NCI-H2196 treated with DMSO at 0.1 percent for 48 hours (cell line): ENCODE measurements at regions not wholly inside any gene's neighbourhood (a gene's known extent, or its start where the extent isn't known, plus 50 kb on each side); places are given as distances from the start of the nearest gene placed in this dataset.

ENCODE experiments used
- DNase-seq: peaks from one replicate; lab custom pipeline; 2025; ENCODE audit not compliant: unreplicated experiment; lab: John Stamatoyannopoulos, UW

- DNase-seq, result no peak
Observed at GRCh38 chr2:193332941-193333340, 1138.2 kb upstream of the TMEFF2 start.

DNA sequence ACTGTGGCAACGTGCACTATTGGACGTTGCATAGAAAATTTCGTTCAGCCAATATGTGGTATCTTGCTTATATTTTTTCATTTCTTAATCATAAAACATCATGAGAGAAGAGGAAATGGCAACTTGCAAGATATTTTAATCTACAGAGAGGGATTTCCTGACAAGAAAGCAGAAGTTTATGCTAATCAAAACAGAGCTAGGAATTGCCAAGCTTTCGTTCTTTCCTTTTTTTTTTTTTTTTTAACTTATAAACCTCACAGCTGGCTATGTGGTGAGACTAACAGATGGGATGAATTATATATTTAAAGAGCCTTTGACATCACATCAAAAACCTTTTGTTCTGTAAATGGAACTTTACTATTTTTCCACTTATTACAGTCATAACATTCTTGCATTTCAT lies 1136.9 kb upstream of the TMEFF2 start:
- no peak for DNase-seq

DNA sequence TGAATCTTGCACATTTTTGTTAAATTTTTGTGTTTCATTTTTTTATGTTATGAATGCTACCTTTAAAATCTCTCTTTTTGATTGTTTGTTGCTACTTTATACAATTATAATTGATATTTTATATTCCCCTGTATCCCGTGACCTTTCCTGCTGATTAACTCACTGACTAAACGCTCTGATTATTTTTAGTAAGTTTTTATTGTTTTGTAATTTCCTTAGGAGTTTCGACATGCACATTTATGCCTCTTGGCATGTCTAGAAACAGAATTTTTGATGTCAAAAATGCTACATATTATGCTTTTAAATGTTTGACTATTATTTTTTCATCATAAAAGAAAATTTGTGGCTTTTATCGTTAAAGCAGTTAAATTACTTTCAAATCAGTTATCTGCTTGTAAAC lies 1131.6 kb upstream of the TMEFF2 start:
- DNase-seq, result no peak

DNA sequence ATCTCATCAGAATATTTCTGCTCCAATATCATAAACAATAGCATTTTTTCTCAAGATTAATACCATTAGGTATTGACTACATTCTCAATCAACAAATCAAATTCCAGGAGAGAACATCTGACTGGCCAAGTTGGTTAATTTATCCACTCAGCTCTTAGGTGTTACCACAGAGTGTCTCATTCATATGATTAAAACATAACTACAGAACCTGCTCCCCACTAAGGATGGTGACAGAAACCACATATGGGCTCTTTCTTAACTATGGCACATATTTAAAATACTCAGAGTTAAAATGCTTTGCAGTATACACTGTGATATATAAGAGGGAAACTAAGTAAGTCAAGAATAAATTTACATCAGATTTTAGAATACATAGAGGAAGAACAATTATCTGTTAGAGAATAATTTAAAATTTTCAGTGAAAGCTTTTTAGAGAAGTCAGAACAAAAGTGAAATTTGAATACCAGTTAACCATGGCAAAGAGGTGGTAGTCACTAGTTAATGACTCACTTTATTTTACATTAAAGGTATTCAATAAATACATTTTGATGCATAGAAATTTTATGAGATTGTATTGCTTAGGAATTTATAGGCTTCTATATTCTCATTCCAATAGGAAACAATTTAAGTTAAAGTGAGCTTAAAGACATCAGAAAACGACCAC lies 1120.8 kb upstream of the TMEFF2 start:
- DNase-seq, result no peak

- DNase-seq, result no peak
Observed at GRCh38 chr2:193303464-193303863, 1108.7 kb upstream of the TMEFF2 start.

DNA sequence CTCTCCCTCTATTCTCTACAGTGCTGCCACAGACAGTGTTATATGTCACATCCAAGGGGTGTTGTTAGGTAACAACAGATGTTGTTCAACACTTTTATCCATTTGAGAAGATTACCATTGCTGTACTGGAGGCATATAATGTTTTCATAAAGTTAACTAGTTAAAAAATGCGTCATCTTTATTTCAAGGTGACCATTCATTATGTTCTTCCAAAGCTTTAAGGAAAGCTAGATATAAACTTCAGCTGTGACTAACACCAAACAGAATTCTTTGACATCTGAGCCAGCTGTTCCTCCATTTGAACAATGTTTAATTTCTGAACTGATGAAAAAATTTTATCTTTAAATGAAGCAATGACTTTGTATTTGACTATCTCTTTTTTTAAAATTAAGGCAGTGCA lies 1099.6 kb upstream of the TMEFF2 start:
- DNase-seq, result no peak

GRCh38 chr2:193279361-193279760 lies 1084.6 kb upstream of the TMEFF2 start:
- DNase-seq, result no peak

DNA sequence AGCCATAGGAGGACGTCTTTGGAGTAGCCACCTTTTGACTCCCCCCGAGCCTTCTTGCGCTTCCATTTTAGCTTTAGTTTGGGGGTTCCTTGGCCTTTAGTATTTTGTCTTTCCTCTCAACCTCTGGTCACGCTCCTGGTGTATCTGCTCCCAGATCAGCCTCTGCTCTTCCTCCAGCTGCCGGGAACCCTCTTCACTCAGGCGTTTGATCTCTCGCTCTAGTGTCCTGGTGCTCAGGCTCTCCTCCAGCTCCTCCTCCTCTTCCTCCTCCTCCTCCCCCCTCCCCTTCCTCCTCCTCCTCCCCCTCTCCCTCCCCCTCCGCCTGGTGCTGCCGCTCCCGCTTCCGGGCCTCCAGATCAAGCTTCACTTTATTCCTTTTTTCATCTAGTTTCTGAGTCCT lies 1082.3 kb upstream of the TMEFF2 start:
- DNase-seq, result no peak

DNA sequence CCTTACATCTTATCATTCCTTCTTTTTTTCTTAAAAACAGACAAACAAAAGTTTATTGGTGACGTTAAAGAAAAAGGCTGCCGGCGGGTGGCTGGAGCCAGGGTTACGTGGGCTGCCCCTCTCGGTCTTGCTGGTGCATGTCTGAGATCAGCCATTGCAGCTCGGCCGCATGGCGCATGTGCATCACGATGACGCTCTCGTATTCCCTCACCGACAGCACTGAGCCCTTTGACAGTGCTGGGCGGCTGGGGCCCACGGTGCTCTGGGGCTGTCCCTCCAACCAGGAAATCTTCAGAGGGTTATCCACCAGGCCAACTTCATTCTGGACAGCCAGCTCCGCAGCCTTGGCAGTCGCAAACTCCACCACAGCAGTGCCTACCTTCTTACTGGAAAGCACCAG lies 1081.8 kb upstream of the TMEFF2 start:
- no peak for DNase-seq

- no peak for DNase-seq
Observed at GRCh38 chr2:193276069-193276468, 1081.3 kb upstream of the TMEFF2 start.

GRCh38 chr2:193272011-193272410 lies 1077.3 kb upstream of the TMEFF2 start:
- DNase-seq, result no peak

DNA sequence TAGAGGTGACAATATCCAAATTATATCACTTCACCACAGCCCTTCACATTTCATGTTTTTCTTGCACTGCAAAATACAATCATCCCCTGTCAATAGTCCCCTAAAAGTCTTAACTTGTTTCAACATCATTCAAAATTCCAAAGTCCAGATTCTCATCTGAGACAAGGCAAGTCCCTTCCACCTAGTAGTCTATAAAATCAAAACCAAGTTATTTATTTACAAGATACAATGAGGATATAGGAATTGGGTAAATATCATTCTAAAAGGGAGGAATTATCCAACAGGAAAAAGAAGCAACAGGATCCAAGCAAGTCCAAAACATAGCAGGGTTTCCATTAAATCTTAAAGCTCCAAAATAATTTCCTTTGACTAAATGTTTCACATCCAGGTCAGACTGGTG lies 1076.1 kb upstream of the TMEFF2 start:
- no peak for DNase-seq

DNA sequence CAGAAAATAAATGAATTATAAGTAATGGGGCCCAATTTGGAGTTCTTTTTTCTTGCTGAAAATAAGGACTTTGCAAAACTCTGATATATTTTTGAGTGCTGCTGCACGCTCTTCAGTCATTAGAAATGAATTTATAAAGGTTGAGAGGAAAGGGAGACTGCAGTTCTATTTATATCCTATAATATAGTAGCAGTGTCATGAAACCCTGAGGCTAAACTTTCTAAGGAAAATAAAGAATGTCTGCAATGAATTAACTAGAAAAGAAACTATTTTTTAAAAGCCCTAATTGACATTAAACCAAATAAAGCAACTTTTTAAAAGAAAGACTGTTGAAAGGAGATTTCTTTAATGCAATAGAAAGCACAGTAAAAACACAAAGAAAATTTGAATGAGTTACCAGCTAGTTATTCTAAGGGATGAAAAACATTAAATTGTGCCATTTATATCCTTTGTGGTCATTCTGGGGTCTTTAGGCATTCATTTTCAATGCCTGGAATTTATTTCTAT lies 1072.8 kb upstream of the TMEFF2 start:
- no peak for DNase-seq

- DNase-seq, result no peak
Observed at GRCh38 chr2:193253014-193253530, 1058.3 kb upstream of the TMEFF2 start.

DNA sequence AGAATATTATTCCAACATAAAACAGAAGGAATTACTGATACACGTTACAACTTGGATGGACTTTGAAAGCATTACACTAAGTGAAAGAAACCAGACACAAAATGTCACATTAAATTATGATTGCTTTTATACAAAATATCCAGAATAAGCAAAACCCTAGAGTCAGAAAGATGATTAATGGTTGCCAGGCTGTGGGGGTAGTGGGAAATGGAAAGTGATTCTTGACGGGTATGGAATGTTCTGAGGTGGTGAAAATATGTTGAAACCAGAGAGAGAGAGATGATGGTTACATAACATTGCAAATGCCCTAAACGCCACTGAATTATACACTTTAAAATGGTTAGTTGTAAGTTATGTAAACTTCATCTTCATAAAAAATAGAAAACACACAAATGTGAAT lies 1057.2 kb upstream of the TMEFF2 start:
- DNase-seq, result no peak

DNA sequence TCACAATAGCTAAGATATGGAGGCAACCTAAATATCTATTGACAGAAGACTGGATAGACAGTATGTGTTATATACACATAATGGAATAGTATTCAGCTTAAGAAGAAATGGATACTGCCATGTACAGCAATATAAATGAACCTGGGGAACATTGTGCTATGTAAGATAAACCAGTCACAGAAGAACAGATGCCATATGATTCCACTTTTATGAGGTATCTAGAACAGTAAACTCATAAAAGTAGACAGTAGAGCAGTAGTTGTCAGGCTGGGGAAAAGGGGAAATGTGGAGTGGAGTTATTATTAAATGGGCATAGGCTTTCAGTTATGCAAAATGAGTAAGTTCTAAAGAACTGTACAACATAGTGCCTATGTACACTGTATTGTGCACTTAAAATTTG lies 1055.7 kb upstream of the TMEFF2 start:
- no peak for DNase-seq

GRCh38 chr2:193240752-193241151 lies 1046.0 kb upstream of the TMEFF2 start:
- no peak for DNase-seq

GRCh38 chr2:193231634-193232033 lies 1036.9 kb upstream of the TMEFF2 start:
- no peak for DNase-seq

- no peak for DNase-seq
Observed at GRCh38 chr2:193228276-193228675, 1033.5 kb upstream of the TMEFF2 start.

- DNase-seq, result no peak
Observed at GRCh38 chr2:193222454-193222853, 1027.7 kb upstream of the TMEFF2 start.

GRCh38 chr2:193219413-193219812 lies 1024.7 kb upstream of the TMEFF2 start:
- no peak for DNase-seq

DNA sequence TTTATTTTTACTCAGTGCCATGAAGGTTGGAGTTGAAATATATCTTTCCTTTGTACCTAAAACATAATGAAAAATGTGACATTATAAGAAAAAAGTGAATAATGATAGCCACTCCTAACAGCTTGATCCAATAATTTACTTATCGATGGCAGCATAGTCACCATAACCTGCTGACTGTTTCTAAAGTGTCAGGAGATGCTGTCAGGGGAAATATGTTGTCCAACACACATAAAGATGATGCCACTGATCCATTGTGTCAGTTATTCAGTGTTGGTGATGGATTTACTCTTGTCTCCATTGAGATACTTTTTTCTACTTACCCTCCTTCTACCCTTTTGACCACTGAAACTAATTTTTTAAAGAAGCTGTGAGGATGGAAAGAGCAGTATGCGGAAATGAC lies 1006.9 kb upstream of the TMEFF2 start:
- no peak for DNase-seq

- no peak for DNase-seq
Observed at GRCh38 chr2:193199322-193199721, 1004.6 kb upstream of the TMEFF2 start.
